ENCODE measurements at regions not wholly inside any gene's neighbourhood (a gene's known extent, or its start where the extent isn't known, plus 50 kb on each side); places are given as distances from the start of the nearest gene placed in this dataset.
"Not testable (repeated sequence)": the region's sequence is repeated elsewhere in the genome, so short reads cannot be mapped to it uniquely, and the experiment has no call there.

- H3K4me1 Mint-ChIP-seq (ENCODE audit: low read depth in 2 of 2): no peaks in the 10 kb centered on the region
These were observed 155.7 kb upstream of the TMEM229A start for GRCh38 chr7:124188576-124188975.

GRCh38 chr7:124187962-124188361, 155.1 kb upstream of the TMEM229A start:
- Mint-ChIP-seq H3K4me1 (ENCODE audit: low read depth in 2 of 2) (no peaks in the 10 kb centered on the region), H3K9me3 (peaks cover 5 to 10% of the 10 kb centered on the region in 2 donors), H3K4me3 (no peak overlapping the region), H3K27ac (no peak overlapping the region), H3K27me3 (no peaks in the 10 kb centered on the region), H3K36me3 (ENCODE audit: insufficient read depth) (peaks cover 2% of the 10 kb centered on the region)
- DNase-seq: no peak
- ATAC-seq (replicated peaks): no peak

More at GRCh38 chr7:124188576-124188975, 155.7 kb upstream of the TMEM229A start:
- ATAC-seq (replicated peaks) (no peak), DNase-seq (no peak)
- Mint-ChIP-seq H3K27ac (no peak overlapping the region), H3K27me3 (no peaks in the 10 kb centered on the region), H3K9me3 (peaks cover 5 to 10% of the 10 kb centered on the region in 2 donors), H3K36me3 (ENCODE audit: insufficient read depth) (peaks cover 2% of the 10 kb centered on the region), H3K4me3 (no peak overlapping the region)

GRCh38 chr7:124183649-124184048, 150.8 kb upstream of the TMEM229A start:
- no peaks in the 10 kb centered on the region for H3K4me1 Mint-ChIP-seq (ENCODE audit: low read depth in 2 of 2)
- H3K36me3 Mint-ChIP-seq (ENCODE audit: insufficient read depth): peaks cover 2% of the 10 kb centered on the region
- no peak overlapping the region for H3K4me3 Mint-ChIP-seq
- H3K27ac Mint-ChIP-seq: no peak overlapping the region
- no peaks in the 10 kb centered on the region for H3K27me3 Mint-ChIP-seq
- ATAC-seq (replicated peaks) (no peak), DNase-seq (no peak)
- H3K9me3 Mint-ChIP-seq: peaks cover 6 to 21% of the 10 kb centered on the region in 2 donors

- Mint-ChIP-seq H3K27me3 (no peaks in the 10 kb centered on the region), H3K36me3 (ENCODE audit: insufficient read depth) (no peaks in the 10 kb centered on the region), H3K27ac (no peak overlapping the region), H3K9me3 (peaks cover 8 to 28% of the 10 kb centered on the region in 2 donors), H3K4me3 (no peak overlapping the region), H3K4me1 (ENCODE audit: low read depth in 2 of 2) (no peaks in the 10 kb centered on the region)
- DNase-seq (no peak), ATAC-seq (replicated peaks) (no peak)
These were observed 146.8 kb upstream of the TMEM229A start for GRCh38 chr7:124179641-124180040.

GRCh38 chr7:124177891-124178290, 145.0 kb upstream of the TMEM229A start:
- H3K4me1 Mint-ChIP-seq (ENCODE audit: low read depth in 2 of 2): no peaks in the 10 kb centered on the region
- H3K36me3 Mint-ChIP-seq (ENCODE audit: insufficient read depth): no peaks in the 10 kb centered on the region
- H3K27me3 Mint-ChIP-seq: no peaks in the 10 kb centered on the region
- no peak overlapping the region for H3K4me3 Mint-ChIP-seq
- H3K9me3 Mint-ChIP-seq: peaks cover 8 to 30% of the 10 kb centered on the region in 2 donors
- DNase-seq (no peak), ATAC-seq (replicated peaks) (no peak)
- no peak overlapping the region for H3K27ac Mint-ChIP-seq

- H3K4me1 Mint-ChIP-seq (ENCODE audit: low read depth in 2 of 2); H3K27ac Mint-ChIP-seq; ATAC-seq (replicated peaks); H3K27me3 Mint-ChIP-seq; H3K4me3 Mint-ChIP-seq; DNase-seq; H3K36me3 Mint-ChIP-seq (ENCODE audit: insufficient read depth): not testable (repeated sequence)
- H3K9me3 Mint-ChIP-seq: peaks cover 13 to 44% of the 10 kb centered on the region in 2 donors
These were observed 138.9 kb upstream of the TMEM229A start for GRCh38 chr7:124171812-124172211.

- Mint-ChIP-seq H3K4me3 (no peak overlapping the region), H3K27me3 (no peaks in the 10 kb centered on the region), H3K36me3 (ENCODE audit: insufficient read depth) (no peaks in the 10 kb centered on the region), H3K4me1 (ENCODE audit: low read depth in 2 of 2) (no peaks in the 10 kb centered on the region), H3K27ac (no peak overlapping the region), H3K9me3 (peaks cover 16 to 38% of the 10 kb centered on the region in 2 donors)
- DNase-seq (no peak), ATAC-seq (replicated peaks) (no peak)
These were observed 138.2 kb upstream of the TMEM229A start for GRCh38 chr7:124171068-124171467.

- DNase-seq (no peak), ATAC-seq (replicated peaks) (no peak)
- Mint-ChIP-seq H3K36me3 (ENCODE audit: insufficient read depth) (no peaks in the 10 kb centered on the region), H3K27me3 (no peaks in the 10 kb centered on the region), H3K27ac (no peak overlapping the region), H3K4me1 (ENCODE audit: low read depth in 2 of 2) (no peaks in the 10 kb centered on the region), H3K4me3 (no peak overlapping the region), H3K9me3 (peaks cover 18 to 38% of the 10 kb centered on the region in 2 donors)
These were observed 135.7 kb upstream of the TMEM229A start for GRCh38 chr7:124168616-124169015.

GRCh38 chr7:124162667-124163066, 129.8 kb upstream of the TMEM229A start:
- Mint-ChIP-seq H3K36me3 (ENCODE audit: insufficient read depth) (no peaks in the 10 kb centered on the region), H3K27me3 (no peaks in the 10 kb centered on the region), H3K4me1 (ENCODE audit: low read depth in 2 of 2) (no peaks in the 10 kb centered on the region), H3K4me3 (no peak overlapping the region), H3K27ac (no peak overlapping the region), H3K9me3 (peaks cover 7 to 9% of the 10 kb centered on the region in 2 donors)
- ATAC-seq (replicated peaks) (no peak), DNase-seq (no peak)

- Mint-ChIP-seq H3K4me3 (no peak overlapping the region), H3K4me1 (ENCODE audit: low read depth in 2 of 2) (no peaks in the 10 kb centered on the region), H3K36me3 (ENCODE audit: insufficient read depth) (no peaks in the 10 kb centered on the region), H3K27ac (no peak overlapping the region), H3K9me3 (no peaks in the 10 kb centered on the region), H3K27me3 (no peaks in the 10 kb centered on the region)
- DNase-seq (no peak), ATAC-seq (replicated peaks) (no peak)
These were observed 122.7 kb upstream of the TMEM229A start for GRCh38 chr7:124155432-124156022.

GRCh38 chr7:124152859-124153692, 120.2 kb upstream of the TMEM229A start:
- H3K9me3 Mint-ChIP-seq: no peaks in the 10 kb centered on the region
- no peak for ATAC-seq (replicated peaks)
- DNase-seq: no peak
- no peaks in the 10 kb centered on the region for H3K27me3 Mint-ChIP-seq
- H3K4me3 Mint-ChIP-seq: no peak overlapping the region
- H3K36me3 Mint-ChIP-seq (ENCODE audit: insufficient read depth): no peaks in the 10 kb centered on the region
- H3K4me1 Mint-ChIP-seq (ENCODE audit: low read depth in 2 of 2): no peaks in the 10 kb centered on the region
- H3K27ac Mint-ChIP-seq: no peak overlapping the region

- no peak overlapping the region for H3K27ac Mint-ChIP-seq
- H3K36me3 Mint-ChIP-seq (ENCODE audit: insufficient read depth): no peaks in the 10 kb centered on the region
- no peak overlapping the region for H3K4me3 Mint-ChIP-seq
- no peaks in the 10 kb centered on the region for H3K4me1 Mint-ChIP-seq (ENCODE audit: low read depth in 2 of 2)
- ATAC-seq (replicated peaks): no peak
- peaks cover 0 to 14% of the 10 kb centered on the region in 2 donors for H3K9me3 Mint-ChIP-seq
- no peak for DNase-seq
- no peaks in the 10 kb centered on the region for H3K27me3 Mint-ChIP-seq
These were observed 104.8 kb upstream of the TMEM229A start for GRCh38 chr7:124137664-124138063.

- no peaks in the 10 kb centered on the region for H3K27me3 Mint-ChIP-seq
- peaks cover 2 to 5% of the 10 kb centered on the region in 2 donors for H3K9me3 Mint-ChIP-seq
- H3K4me3 Mint-ChIP-seq: no peak overlapping the region
- H3K36me3 Mint-ChIP-seq (ENCODE audit: insufficient read depth): no peaks in the 10 kb centered on the region
- H3K27ac Mint-ChIP-seq: no peak overlapping the region
- DNase-seq (no peak), ATAC-seq (replicated peaks) (no peak)
- no peaks in the 10 kb centered on the region for H3K4me1 Mint-ChIP-seq (ENCODE audit: low read depth in 2 of 2)
These were observed 91.3 kb upstream of the TMEM229A start for GRCh38 chr7:124124201-124124600.

GRCh38 chr7:124120911-124121310, 88.0 kb upstream of the TMEM229A start:
- no peaks in the 10 kb centered on the region for H3K4me1 Mint-ChIP-seq (ENCODE audit: low read depth in 2 of 2)
- no peak for ATAC-seq (replicated peaks)
- no peaks in the 10 kb centered on the region for H3K36me3 Mint-ChIP-seq (ENCODE audit: insufficient read depth)
- DNase-seq: no peak
- no peaks in the 10 kb centered on the region for H3K27me3 Mint-ChIP-seq
- H3K27ac Mint-ChIP-seq: no peak overlapping the region
- H3K4me3 Mint-ChIP-seq: no peak overlapping the region
- peaks cover 7 to 12% of the 10 kb centered on the region in 2 donors for H3K9me3 Mint-ChIP-seq
